Gastroesophageal sphincter (tissue), 4 donors: ENCODE measurements at regions not wholly inside any gene's neighbourhood (a gene's known extent, or its start where the extent isn't known, plus 50 kb on each side); places are given as distances from the start of the nearest gene placed in this dataset.

Source experiments
- ATAC-seq: fragments of 150-250 bp; one replicate; pipeline ENCODE4 v1.9.1; 2016; ENCODE audit warnings: mild to moderate bottlenecking, moderate library complexity
- H3K27ac ChIP-seq, 4 donors: fragments of 200-600 bp; sonication (generic) in 3 of 4; 1 replicate in 3 of 4; 2 replicates in 1 of 4; pipeline ENCODE4 v1.5.1; 2016 to 2019
- H3K27me3 ChIP-seq: fragments of 200-600 bp; sonication (generic); one replicate; pipeline ENCODE4 v1.5.1; 2019
- H3K36me3 ChIP-seq, 2 donors: fragments of 200-600 bp; sonication (generic); one replicate each; pipeline ENCODE4 v1.5.1; 2019; ENCODE audit warnings: control low read depth in 1 of 2
- H3K4me1 ChIP-seq, 3 donors: fragments of 200-600 bp; sonication (generic); 1 replicate in 2 of 3; 2 replicates in 1 of 3; pipeline ENCODE4 v1.5.1; 2016 to 2019; ENCODE audit warnings: control low read depth in 2 of 3
- H3K4me3 ChIP-seq, 2 donors: fragments of 200-600 bp; sonication (generic); one replicate each; pipeline ENCODE4 v1.5.1; 2019; ENCODE audit warnings: mild to moderate bottlenecking in 1 of 2, moderate library complexity in 1 of 2
- H3K9me3 ChIP-seq, 3 donors: fragments of 200-600 bp; sonication (generic); one replicate each; pipeline ENCODE4 v1.5.1; 2017 to 2019; ENCODE audit warnings: control low read depth in 2 of 3
- CTCF ChIP-seq, 4 experiments: fragments of 200-600 bp in 2 of 4; fragments of 450-650 bp in 2 of 4; sonication (generic) in 1 of 4; IDR thresholded peaks; one replicate each; pipeline ENCODE4 v1.5.1; 2017 to 2019; ENCODE audit warnings: antibody characterized with exemption in 4 of 4, mild to moderate bottlenecking in 2 of 4, moderate library complexity in 2 of 4
- EP300 ChIP-seq: sonication (generic); formaldehyde crosslinking; IDR thresholded peaks from one replicate; pipeline ENCODE4 v1.6.1; 2017; ENCODE audit warnings: antibody characterized with exemption, mild to moderate bottlenecking
- POLR2A ChIP-seq, 2 donors: fragments of 450-650 bp; IDR thresholded peaks; one replicate each; pipeline ENCODE4 v1.6.1; 2017; ENCODE audit warnings: antibody characterized with exemption in 2 of 2, mild to moderate bottlenecking in 2 of 2, moderate library complexity in 1 of 2
- POLR2AphosphoS5 ChIP-seq: sonication (generic); formaldehyde crosslinking; IDR thresholded peaks from one replicate; pipeline ENCODE4 v1.6.1; 2017; ENCODE audit warnings: antibody characterized with exemption
- WGBS, 2 donors: methylation state at CpG; one replicate each; pipeline ENCODE4 v1.1.5; 2018; ENCODE audit warnings: low coverage in 1 of 2; 5-methylcytosine and 5-hydroxymethylcytosine counted together

DNA sequence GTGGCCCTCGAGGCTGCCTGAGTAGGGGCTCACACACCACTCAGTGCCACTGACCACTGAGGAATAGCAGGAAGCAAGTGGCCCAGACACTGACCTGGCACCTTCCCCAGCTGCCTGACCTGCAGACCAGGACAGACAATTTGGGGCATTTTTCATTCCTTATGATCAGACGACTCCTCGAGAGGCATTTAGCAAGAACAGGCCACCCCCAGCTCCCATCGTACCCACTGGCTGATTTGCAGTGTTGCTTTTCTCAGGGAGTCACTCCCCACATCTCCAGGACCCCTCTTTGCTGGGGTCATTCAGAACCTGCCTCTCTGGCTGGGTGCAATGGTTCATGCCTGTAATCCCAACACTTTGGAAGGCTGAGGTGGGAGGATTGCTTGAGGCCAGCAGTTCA lies 185.7 kb downstream of the HAUS1 start:
- Histone ChIP-seq H3K4me3 (no peak overlapping the region), H3K27ac (no peak overlapping the region), H3K9me3 (no peaks in the 10 kb centered on the region), H3K36me3 (no peaks in the 10 kb centered on the region), H3K4me1 (no peaks in the 10 kb centered on the region), H3K27me3 (no peaks in the 10 kb centered on the region)
- TF ChIP-seq EP300 (no peak), CTCF (IDR thresholded peaks at IDR 0.05) (no peak), POLR2AphosphoS5 (no peak), POLR2A (IDR thresholded peaks at IDR 0.05) (no peak)
- 73 to 83% methylated on average over 2 to 4 of the region's 4 CpGs for WGBS, 2 donors
- ATAC-seq: no peak

GRCh38 chr18:46290440-46291020 lies 186.3 kb downstream of the HAUS1 start:
- TF ChIP-seq POLR2AphosphoS5 (no peak), POLR2A (IDR thresholded peaks at IDR 0.05) (no peak)
- Histone ChIP-seq H3K4me1 (no peaks in the 10 kb centered on the region), H3K4me3 (no peak overlapping the region), H3K27me3 (no peaks in the 10 kb centered on the region), H3K9me3 (no peaks in the 10 kb centered on the region), H3K36me3 (no peaks in the 10 kb centered on the region), H3K27ac (no peak overlapping the region)
- no peak for ATAC-seq
- 93 to 96% methylated on average over 5 to 6 of the region's 9 CpGs for WGBS, 2 donors

DNA sequence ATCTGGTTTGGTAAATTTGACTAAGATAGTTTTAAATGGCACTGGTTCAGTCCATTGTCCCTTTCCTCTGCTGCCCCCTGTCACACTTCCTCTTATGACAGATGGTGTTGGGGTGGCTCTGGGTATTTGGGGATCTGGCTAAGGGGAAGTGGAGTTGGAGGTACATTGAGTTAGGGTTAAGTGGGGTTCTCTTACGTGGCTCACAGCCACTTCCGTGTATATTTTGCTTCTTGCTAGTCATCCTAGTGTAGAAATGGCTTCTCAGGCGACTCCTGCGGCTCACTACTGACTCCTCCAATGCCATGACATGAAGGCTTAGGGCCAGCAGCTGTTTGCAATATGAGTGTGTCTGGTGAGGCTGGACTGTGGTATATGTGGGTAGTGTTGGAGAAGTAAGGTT lies 187.0 kb downstream of the HAUS1 start:
- no peak for ATAC-seq
- TF ChIP-seq CTCF (IDR thresholded peaks at IDR 0.05): no peak
- Histone ChIP-seq H3K4me1 (no peaks in the 10 kb centered on the region), H3K27me3 (no peaks in the 10 kb centered on the region), H3K4me3 (no peak overlapping the region), H3K27ac (no peak overlapping the region), H3K36me3 (no peaks in the 10 kb centered on the region), H3K9me3 (no peaks in the 10 kb centered on the region)
- WGBS, 2 donors: 82% methylated on average over 2 of the region's 4 CpGs; no CpG with 5 or more reads in 1 of the 2 donors

GRCh38 chr18:46293742-46294181 lies 189.6 kb downstream of the HAUS1 start:
- H3K4me3 ChIP-seq: no peak overlapping the region
- H3K27ac ChIP-seq: no peak overlapping the region
- no peaks in the 10 kb centered on the region for H3K9me3 ChIP-seq
- H3K36me3 ChIP-seq: no peaks in the 10 kb centered on the region
- H3K4me1 ChIP-seq: no peaks in the 10 kb centered on the region
- no peak for ATAC-seq
- H3K27me3 ChIP-seq: no peaks in the 10 kb centered on the region
- TF ChIP-seq POLR2AphosphoS5 (no peak), CTCF (IDR thresholded peaks at IDR 0.05) (no peak), EP300 (no peak), POLR2A (IDR thresholded peaks at IDR 0.05) (no peak)
- WGBS, 2 donors: 46% methylated on average over 2 of the region's 5 CpGs; no CpG with 5 or more reads in 1 of the 2 donors

- no peaks in the 10 kb centered on the region for H3K9me3 ChIP-seq
- H3K36me3 ChIP-seq: no peaks in the 10 kb centered on the region
- no peak overlapping the region for H3K4me3 ChIP-seq
- 89% methylated on average over 3 of the region's 3 CpGs; no CpG with 5 or more reads in 1 of the 2 donors for WGBS, 2 donors
- TF ChIP-seq CTCF (IDR thresholded peaks at IDR 0.05) (no peak), EP300 (no peak), POLR2A (IDR thresholded peaks at IDR 0.05) (no peak), POLR2AphosphoS5 (no peak)
- H3K4me1 ChIP-seq: no peaks in the 10 kb centered on the region
- H3K27me3 ChIP-seq: no peaks in the 10 kb centered on the region
- no peak for ATAC-seq
- no peak overlapping the region for H3K27ac ChIP-seq
Measured at GRCh38 chr18:46294318-46294717, 190.1 kb downstream of the HAUS1 start.
